ENCODE measurements at regions not wholly inside any gene's neighbourhood (a gene's known extent, or its start where the extent isn't known, plus 50 kb on each side); places are given as distances from the start of the nearest gene placed in this dataset.

- Mint-ChIP-seq H3K9me3 (ENCODE audit: low read depth) (peaks cover under 1% of the 10 kb centered on the region), H3K36me3 (ENCODE audit: insufficient read depth) (no peaks in the 10 kb centered on the region), H3K4me1 (ENCODE audit: low read depth) (peaks cover 21% of the 10 kb centered on the region), H3K27me3 (peaks cover 2% of the 10 kb centered on the region), H3K4me3 (ENCODE audit: low read depth) (no peak overlapping the region), H3K27ac (no peak overlapping the region)
- DNase-seq (ENCODE audit: low spot score, unreplicated experiment): no peak
- no peak for TF ChIP-seq CTCF (IDR thresholded peaks at IDR 0.05; ENCODE audit: unreplicated experiment)
These were observed 339.0 kb upstream of the KIF2A start for GRCh38 chr5:61966997-61967396.

- Mint-ChIP-seq H3K36me3 (ENCODE audit: insufficient read depth) (no peaks in the 10 kb centered on the region), H3K4me3 (ENCODE audit: low read depth) (no peak overlapping the region), H3K4me1 (ENCODE audit: low read depth) (peaks cover 21% of the 10 kb centered on the region), H3K27ac (no peak overlapping the region), H3K27me3 (peaks cover 3% of the 10 kb centered on the region), H3K9me3 (ENCODE audit: low read depth) (no peaks in the 10 kb centered on the region)
- TF ChIP-seq CTCF (IDR thresholded peaks at IDR 0.05; ENCODE audit: unreplicated experiment): no peak
- DNase-seq (ENCODE audit: low spot score, unreplicated experiment): no peak
These were observed 338.3 kb upstream of the KIF2A start for GRCh38 chr5:61967681-61968080.

GRCh38 chr5:61969347-61969746 lies 336.7 kb upstream of the KIF2A start:
- H3K4me3 Mint-ChIP-seq (ENCODE audit: low read depth): no peak overlapping the region
- no peaks in the 10 kb centered on the region for H3K9me3 Mint-ChIP-seq (ENCODE audit: low read depth)
- TF ChIP-seq CTCF (IDR thresholded peaks at IDR 0.05; ENCODE audit: unreplicated experiment): no peak
- H3K4me1 Mint-ChIP-seq (ENCODE audit: low read depth): peaks cover 21% of the 10 kb centered on the region
- no peak for DNase-seq (ENCODE audit: low spot score, unreplicated experiment)
- H3K36me3 Mint-ChIP-seq (ENCODE audit: insufficient read depth): no peaks in the 10 kb centered on the region
- H3K27me3 Mint-ChIP-seq: peaks cover 3% of the 10 kb centered on the region
- no peak overlapping the region for H3K27ac Mint-ChIP-seq

GRCh38 chr5:61969755-61970154 lies 336.3 kb upstream of the KIF2A start:
- no peak for TF ChIP-seq CTCF (IDR thresholded peaks at IDR 0.05; ENCODE audit: unreplicated experiment)
- Mint-ChIP-seq H3K36me3 (ENCODE audit: insufficient read depth) (no peaks in the 10 kb centered on the region), H3K27ac (no peak overlapping the region), H3K27me3 (peaks cover 3% of the 10 kb centered on the region), H3K9me3 (ENCODE audit: low read depth) (no peaks in the 10 kb centered on the region), H3K4me3 (ENCODE audit: low read depth) (no peak overlapping the region), H3K4me1 (ENCODE audit: low read depth) (peaks cover 21% of the 10 kb centered on the region)
- no peak for DNase-seq (ENCODE audit: low spot score, unreplicated experiment)

- H3K27me3 Mint-ChIP-seq: peaks cover 3% of the 10 kb centered on the region
- H3K9me3 Mint-ChIP-seq (ENCODE audit: low read depth): no peaks in the 10 kb centered on the region
- no peaks in the 10 kb centered on the region for H3K36me3 Mint-ChIP-seq (ENCODE audit: insufficient read depth)
- peaks cover 21% of the 10 kb centered on the region for H3K4me1 Mint-ChIP-seq (ENCODE audit: low read depth)
- no peak for TF ChIP-seq CTCF (IDR thresholded peaks at IDR 0.05; ENCODE audit: unreplicated experiment)
- H3K27ac Mint-ChIP-seq: no peak overlapping the region
- no peak overlapping the region for H3K4me3 Mint-ChIP-seq (ENCODE audit: low read depth)
- DNase-seq (ENCODE audit: low spot score, unreplicated experiment): no peak
These were observed 335.8 kb upstream of the KIF2A start for GRCh38 chr5:61970218-61970617.
